Naive B cell (primary cell): ENCODE measurements at regions not wholly inside any gene's neighbourhood (a gene's known extent, or its start where the extent isn't known, plus 50 kb on each side); places are given as distances from the start of the nearest gene placed in this dataset.

Experiments
- ATAC-seq, 2 donors: fragments of 150-1000 bp; cut with Tn5 transposase; 2 replicates each; pipeline ENCODE4 v1.10.0; 2021; ENCODE audit warnings: low read depth in 2 of 2, mild to moderate bottlenecking in 2 of 2, moderate library complexity in 2 of 2
- DNase-seq: peaks from one replicate; pipeline ENCODE4 v3.0.0; 2022
- H3K27ac Mint-ChIP-seq, 6 donors: one replicate each; pipeline ENCODE4 v1.8.0; 2020 to 2022; ENCODE audit warnings: mild to moderate bottlenecking in 6 of 6, mixed read lengths in 6 of 6, moderate library complexity in 5 of 6, inconsistent platforms in 2 of 6
- H3K27me3 Mint-ChIP-seq, 3 donors: one replicate each; pipeline ENCODE4 v1.8.0; 2021 to 2022; ENCODE audit warnings: mixed read lengths in 3 of 3, mild to moderate bottlenecking in 1 of 3
- H3K36me3 Mint-ChIP-seq, 2 donors: one replicate each; pipeline ENCODE4 v1.8.0; 2020 to 2022; ENCODE audit warnings: mixed read lengths in 2 of 2, inconsistent platforms in 1 of 2, mild to moderate bottlenecking in 1 of 2
- H3K4me1 Mint-ChIP-seq, 3 donors: one replicate each; pipeline ENCODE4 v1.8.0; 2020 to 2022; ENCODE audit warnings: mixed read lengths in 3 of 3, inconsistent platforms in 1 of 3, mild to moderate bottlenecking in 1 of 3, moderate library complexity in 1 of 3
- H3K4me3 Mint-ChIP-seq, 8 donors: one replicate each; pipeline ENCODE4 v1.8.0; 2020 to 2022; ENCODE audit warnings: mild to moderate bottlenecking in 8 of 8, mixed read lengths in 8 of 8, moderate library complexity in 8 of 8, inconsistent platforms in 2 of 8
- H3K9me3 Mint-ChIP-seq, 7 donors: one replicate each; pipeline ENCODE4 v1.8.0; 2020 to 2022; ENCODE audit warnings: mixed read lengths in 7 of 7, mild to moderate bottlenecking in 5 of 7, inconsistent platforms in 2 of 7, moderate library complexity in 1 of 7

- H3K36me3 Mint-ChIP-seq: no peaks in the 10 kb centered on the region
- peaks cover 6 to 10% (median 6%) of the 10 kb centered on the region in 3 donors for H3K4me1 Mint-ChIP-seq
- H3K27ac Mint-ChIP-seq: no peak overlapping the region
- H3K27me3 Mint-ChIP-seq: peaks cover 0 to 11% (median 0%) of the 10 kb centered on the region in 3 donors
- H3K4me3 Mint-ChIP-seq: no peak overlapping the region
- no peak for DNase-seq
- ATAC-seq: no peak
- H3K9me3 Mint-ChIP-seq: no peaks in the 10 kb centered on the region
Observed at GRCh38 chr3:194040516-194041273, 95.3 kb upstream of the HES1 start.

- peaks cover 18 to 19% (median 18%) of the 10 kb centered on the region in 3 donors for H3K4me1 Mint-ChIP-seq
- no peak overlapping the region for H3K27ac Mint-ChIP-seq
- H3K9me3 Mint-ChIP-seq: no peaks in the 10 kb centered on the region
- no peaks in the 10 kb centered on the region for H3K36me3 Mint-ChIP-seq
- no peak for DNase-seq
- ATAC-seq: no peak
- no peak overlapping the region for H3K4me3 Mint-ChIP-seq
- H3K27me3 Mint-ChIP-seq: peaks cover 0 to 11% (median 0%) of the 10 kb centered on the region in 3 donors
Observed at GRCh38 chr3:194042927-194043326, 93.0 kb upstream of the HES1 start.

GRCh38 chr3:194043516-194043915 lies 92.4 kb upstream of the HES1 start:
- Mint-ChIP-seq H3K9me3 (no peaks in the 10 kb centered on the region), H3K27me3 (peaks cover 0 to 11% (median 0%) of the 10 kb centered on the region in 3 donors), H3K27ac (no peak overlapping the region), H3K4me1 (peaks cover 19 to 22% (median 21%) of the 10 kb centered on the region in 3 donors), H3K36me3 (no peaks in the 10 kb centered on the region), H3K4me3 (no peak overlapping the region)
- no peak for DNase-seq
- ATAC-seq: no peak

- DNase-seq (no peak), ATAC-seq (no peak)
- Mint-ChIP-seq H3K4me3 (no peak overlapping the region), H3K9me3 (peaks cover 3% of the 10 kb centered on the region in 7 donors), H3K27ac (peak overlapping the region in 1 of 6 donors; percentile 29), H3K4me1 (peaks cover 19 to 24% (median 22%) of the 10 kb centered on the region in 3 donors), H3K27me3 (peaks cover 0 to 6% (median 0%) of the 10 kb centered on the region in 3 donors), H3K36me3 (peaks cover 0 to 4% of the 10 kb centered on the region in 2 donors)
Observed at GRCh38 chr3:194045289-194045688, 90.7 kb upstream of the HES1 start.

- H3K4me1 Mint-ChIP-seq: peaks cover 19 to 24% (median 22%) of the 10 kb centered on the region in 3 donors
- no peak overlapping the region for H3K4me3 Mint-ChIP-seq
- peaks cover 0 to 2% (median 0%) of the 10 kb centered on the region in 3 donors for H3K27me3 Mint-ChIP-seq
- peaks cover 0 to 8% of the 10 kb centered on the region in 2 donors for H3K36me3 Mint-ChIP-seq
- no peak for ATAC-seq
- peaks cover 3 to 10% (median 9%) of the 10 kb centered on the region in 7 donors for H3K9me3 Mint-ChIP-seq
- DNase-seq: no peak
- H3K27ac Mint-ChIP-seq: no peak overlapping the region
Observed at GRCh38 chr3:194045919-194046318, 90.0 kb upstream of the HES1 start.

GRCh38 chr3:194046531-194046930 lies 89.4 kb upstream of the HES1 start:
- Mint-ChIP-seq H3K36me3 (peaks cover 0 to 8% of the 10 kb centered on the region in 2 donors), H3K27me3 (no peaks in the 10 kb centered on the region), H3K4me3 (peak overlapping the region in 2 of 8 donors; percentile 25), H3K9me3 (peaks cover 3 to 16% (median 14%) of the 10 kb centered on the region in 7 donors), H3K4me1 (peaks cover 19 to 24% (median 22%) of the 10 kb centered on the region in 3 donors), H3K27ac (peak overlapping the region in 2 of 6 donors; percentile 67 to 80)
- DNase-seq (no peak), ATAC-seq (no peak)

- Mint-ChIP-seq H3K27ac (peak overlapping the region in 5 of 6 donors; percentile 67 to 91 (median 80)), H3K4me3 (peak overlapping the region in 6 of 8 donors; percentile 10 to 59 (median 40)), H3K9me3 (peaks cover 5 to 22% (median 19%) of the 10 kb centered on the region in 7 donors), H3K36me3 (peaks cover 0 to 14% of the 10 kb centered on the region in 2 donors), H3K4me1 (peaks cover 25 to 28% (median 27%) of the 10 kb centered on the region in 3 donors), H3K27me3 (no peaks in the 10 kb centered on the region)
- ATAC-seq: peak; percentile 80 to 85
- DNase-seq: peak; percentile 41
Observed at GRCh38 chr3:194046995-194047645, 88.8 kb upstream of the HES1 start.

- Mint-ChIP-seq H3K27me3 (no peaks in the 10 kb centered on the region), H3K9me3 (peaks cover 5 to 22% (median 20%) of the 10 kb centered on the region in 7 donors), H3K4me1 (peaks cover 27 to 33% (median 30%) of the 10 kb centered on the region in 3 donors)
Observed at GRCh38 chr3:194049394-194049793, 86.6 kb upstream of the HES1 start.

GRCh38 chr3:194050782-194051320 lies 85.1 kb upstream of the HES1 start:
- Mint-ChIP-seq H3K4me3 (no peak overlapping the region), H3K27me3 (no peaks in the 10 kb centered on the region), H3K27ac (no peak overlapping the region), H3K4me1 (peaks cover 22 to 31% (median 23%) of the 10 kb centered on the region in 3 donors), H3K9me3 (peaks cover 5 to 22% (median 20%) of the 10 kb centered on the region in 7 donors), H3K36me3 (peaks cover 0 to 16% of the 10 kb centered on the region in 2 donors)
- ATAC-seq (no peak), DNase-seq (no peak)

More at GRCh38 chr3:194049394-194049793, 86.6 kb upstream of the HES1 start:
- DNase-seq (no peak), ATAC-seq (no peak)
- Mint-ChIP-seq H3K27ac (no peak overlapping the region), H3K4me3 (no peak overlapping the region), H3K36me3 (peaks cover 0 to 16% of the 10 kb centered on the region in 2 donors)

- Mint-ChIP-seq H3K9me3 (peaks cover 5 to 22% (median 20%) of the 10 kb centered on the region in 7 donors), H3K36me3 (peaks cover 0 to 16% of the 10 kb centered on the region in 2 donors), H3K4me3 (no peak overlapping the region), H3K4me1 (peaks cover 24 to 32% (median 24%) of the 10 kb centered on the region in 3 donors), H3K27me3 (no peaks in the 10 kb centered on the region), H3K27ac (peak overlapping the region in 2 of 6 donors; percentile 27 to 89)
- DNase-seq (no peak), ATAC-seq (no peak)
Observed at GRCh38 chr3:194051366-194052149, 84.4 kb upstream of the HES1 start.

GRCh38 chr3:194053136-194053535 lies 82.8 kb upstream of the HES1 start:
- H3K27ac Mint-ChIP-seq: peak overlapping the region in 1 of 6 donors; percentile 16
- H3K9me3 Mint-ChIP-seq: peaks cover 5 to 22% (median 20%) of the 10 kb centered on the region in 7 donors
- DNase-seq: no peak
- H3K4me1 Mint-ChIP-seq: peaks cover 26 to 31% (median 30%) of the 10 kb centered on the region in 3 donors
- H3K27me3 Mint-ChIP-seq: peaks cover 0 to 5% (median 5%) of the 10 kb centered on the region in 3 donors
- ATAC-seq: no peak
- H3K36me3 Mint-ChIP-seq: peaks cover 0 to 16% of the 10 kb centered on the region in 2 donors
- no peak overlapping the region for H3K4me3 Mint-ChIP-seq

GRCh38 chr3:194054016-194054415 lies 81.9 kb upstream of the HES1 start:
- Mint-ChIP-seq H3K4me3 (no peak overlapping the region), H3K27me3 (peaks cover 0 to 5% (median 5%) of the 10 kb centered on the region in 3 donors), H3K36me3 (peaks cover 0 to 16% of the 10 kb centered on the region in 2 donors), H3K4me1 (peaks cover 26 to 28% (median 28%) of the 10 kb centered on the region in 3 donors), H3K9me3 (peaks cover 5 to 22% (median 20%) of the 10 kb centered on the region in 7 donors), H3K27ac (no peak overlapping the region)
- no peak for ATAC-seq
- DNase-seq: no peak
